Keratinocyte (primary cell): ENCODE measurements at regions not wholly inside any gene's neighbourhood (a gene's known extent, or its start where the extent isn't known, plus 50 kb on each side); places are given as distances from the start of the nearest gene placed in this dataset.

Experiments used
- DNase-seq: peaks from one replicate; pipeline ENCODE4 v3.0.0-alpha.2; 2011; ENCODE audit warnings: low read depth, missing footprints, low spot score
- FAIRE-seq: peaks from 2 replicates; lab custom pipeline; 2011; peaks lifted over from hg19 to GRCh38; lab: Jason Lieb, UNC
- H2AFZ ChIP-seq: 2 replicates; pipeline ENCODE4 v1.6.0; 2012; ENCODE audit warnings: low read length, control low read depth, inconsistent platforms; ENCODE audit not compliant: control insufficient read depth
- H3K27ac ChIP-seq: 2 replicates; pipeline ENCODE4 v1.5.1; 2011; ENCODE audit warnings: low read length; ENCODE audit not compliant: control insufficient read depth, insufficient read depth
- H3K27me3 ChIP-seq: 3 replicates; pipeline ENCODE4 v1.6.0; 2011; ENCODE audit warnings: low read length; ENCODE audit not compliant: control insufficient read depth, insufficient read depth; ENCODE audit errors: extremely low read depth
- H3K36me3 ChIP-seq, 2 experiments: 2 replicates in 1 of 2; 3 replicates in 1 of 2; pipeline ENCODE4 v1.5.1; 2011; ENCODE audit warnings: low read length in 2 of 2, mild to moderate bottlenecking in 1 of 2; ENCODE audit not compliant: control insufficient read depth in 2 of 2, insufficient read depth in 2 of 2; ENCODE audit errors: extremely low read depth in 1 of 2
- H3K4me1 ChIP-seq: 3 replicates; pipeline ENCODE4 v1.5.1; 2011; ENCODE audit warnings: low read length; ENCODE audit not compliant: control insufficient read depth, insufficient read depth; ENCODE audit errors: extremely low read depth
- H3K4me2 ChIP-seq: 3 replicates; pipeline ENCODE4 v1.6.0; 2011; ENCODE audit warnings: low read depth, low read length; ENCODE audit not compliant: control insufficient read depth, insufficient read depth; ENCODE audit errors: extremely low read depth
- H3K4me3 ChIP-seq, 3 experiments: fragments of 200-600 bp in 1 of 3; sonication (generic) in 1 of 3; 2 replicates in 2 of 3; 3 replicates in 1 of 3; pipeline ENCODE4 v1.5.1; 2011 to 2016; ENCODE audit warnings: low read length in 3 of 3, mild to moderate bottlenecking in 3 of 3, control low read depth in 2 of 3, inconsistent platforms in 1 of 3, low read depth in 1 of 3, mixed read lengths in 1 of 3, mixed run types in 1 of 3, moderate library complexity in 1 of 3; ENCODE audit not compliant: control insufficient read depth in 2 of 3, insufficient read depth in 2 of 3; ENCODE audit errors: extremely low read depth in 1 of 3
- H3K79me2 ChIP-seq: 2 replicates; pipeline ENCODE4 v1.6.0; 2012; ENCODE audit warnings: low read length; ENCODE audit not compliant: control insufficient read depth, insufficient read depth
- H3K9ac ChIP-seq: 3 replicates; pipeline ENCODE4 v1.6.0; 2011; ENCODE audit warnings: low read length; ENCODE audit not compliant: control insufficient read depth, insufficient read depth; ENCODE audit errors: extremely low read depth
- H3K9me1 ChIP-seq: 3 replicates; pipeline ENCODE4 v1.6.0; 2011; ENCODE audit warnings: low read length; ENCODE audit not compliant: control insufficient read depth, insufficient read depth; ENCODE audit errors: extremely low read depth
- H3K9me3 ChIP-seq: 2 replicates; pipeline ENCODE4 v1.5.1; 2012; ENCODE audit warnings: low read depth, low read length; ENCODE audit not compliant: control insufficient read depth
- H4K20me1 ChIP-seq: 3 replicates; pipeline ENCODE4 v1.6.0; 2011; ENCODE audit warnings: low read length; ENCODE audit not compliant: control insufficient read depth, insufficient read depth; ENCODE audit errors: extremely low read depth
- EZH2 ChIP-seq: IDR thresholded peaks from one replicate; pipeline ENCODE4 v1.6.1; 2012; ENCODE audit warnings: inconsistent platforms, mild to moderate bottlenecking, low read length, moderate library complexity
- dilution Hi-C: fragments of 300-500 bp; cut with MboI; formaldehyde crosslinking; loops from one replicate; pipeline ENCODE4 v1.7.0; 2020; ENCODE audit warnings: low sequenced_read_pairs; ENCODE audit not compliant: extremely low pct_ligation_motif_present
- TF ChIP-seq, protein P1 (sequence below), 3 experiments: IDR thresholded peaks in 1 of 3; conservative IDR thresholded peaks in 1 of 3; optimal IDR thresholded peaks in 1 of 3; 2 replicates in 2 of 3; 3 replicates in 1 of 3; pipeline versions ENCODE3 to v1.5.1; 2011; ENCODE audit warnings: low read length in 3 of 3, mild to moderate bottlenecking in 3 of 3, moderate library complexity in 2 of 3, control low read depth in 1 of 3, inconsistent platforms in 1 of 3; ENCODE audit not compliant: insufficient read depth in 2 of 3; ENCODE audit errors: extremely low read depth in 1 of 3

DNA sequence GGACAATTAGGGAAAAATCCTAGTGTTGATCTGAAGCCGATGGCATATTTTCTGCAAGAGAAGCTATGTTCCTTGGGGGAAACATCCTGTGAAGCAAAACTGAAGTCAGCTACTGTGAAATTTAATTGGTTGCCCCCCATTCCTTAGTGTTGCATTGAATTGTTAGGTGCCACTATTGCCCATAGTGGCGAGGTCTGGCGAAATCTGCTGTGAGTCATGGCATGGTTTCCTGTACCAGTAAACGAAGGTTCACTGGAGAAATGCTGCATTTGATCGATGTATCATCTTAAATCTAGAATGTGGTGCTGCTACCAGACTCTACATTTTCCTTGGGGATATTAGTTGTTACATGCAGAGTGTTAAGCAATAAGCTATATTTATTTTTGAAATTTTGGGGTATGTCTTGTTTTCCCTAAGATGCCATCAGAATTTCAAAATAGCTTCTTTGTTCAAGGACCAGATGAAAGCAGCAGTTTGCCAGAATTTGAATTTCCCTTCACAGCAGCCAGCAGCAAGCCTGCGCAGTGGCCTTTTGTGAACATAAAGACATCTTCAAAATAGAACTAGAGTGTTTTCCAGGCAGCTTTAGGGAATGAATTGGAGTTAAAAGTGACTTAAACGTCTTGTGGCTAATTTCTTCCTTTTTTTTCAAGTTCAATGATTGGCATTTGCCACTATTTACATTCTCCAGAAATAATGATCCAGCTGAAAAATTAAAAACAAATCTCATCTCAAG, 348.6 kb upstream of the COBL start:
- H3K4me2 ChIP-seq, result no peak overlapping the region
- no peak overlapping the region for H3K27ac ChIP-seq
- no peaks in the 10 kb centered on the region for H3K9me1 ChIP-seq
- H3K27me3 ChIP-seq, result no peaks in the 10 kb centered on the region
- no peaks in the 10 kb centered on the region for H4K20me1 ChIP-seq
- no peaks in the 10 kb centered on the region for H3K36me3 ChIP-seq
- H3K4me1 ChIP-seq, result no peaks in the 10 kb centered on the region
- H2AFZ ChIP-seq, result no peak overlapping the region
- no peaks in the 10 kb centered on the region for H3K9me3 ChIP-seq
- FAIRE-seq (no peak), DNase-seq (no peak)
- no peak overlapping the region for H3K4me3 ChIP-seq
- TF ChIP-seq, protein P1, sequence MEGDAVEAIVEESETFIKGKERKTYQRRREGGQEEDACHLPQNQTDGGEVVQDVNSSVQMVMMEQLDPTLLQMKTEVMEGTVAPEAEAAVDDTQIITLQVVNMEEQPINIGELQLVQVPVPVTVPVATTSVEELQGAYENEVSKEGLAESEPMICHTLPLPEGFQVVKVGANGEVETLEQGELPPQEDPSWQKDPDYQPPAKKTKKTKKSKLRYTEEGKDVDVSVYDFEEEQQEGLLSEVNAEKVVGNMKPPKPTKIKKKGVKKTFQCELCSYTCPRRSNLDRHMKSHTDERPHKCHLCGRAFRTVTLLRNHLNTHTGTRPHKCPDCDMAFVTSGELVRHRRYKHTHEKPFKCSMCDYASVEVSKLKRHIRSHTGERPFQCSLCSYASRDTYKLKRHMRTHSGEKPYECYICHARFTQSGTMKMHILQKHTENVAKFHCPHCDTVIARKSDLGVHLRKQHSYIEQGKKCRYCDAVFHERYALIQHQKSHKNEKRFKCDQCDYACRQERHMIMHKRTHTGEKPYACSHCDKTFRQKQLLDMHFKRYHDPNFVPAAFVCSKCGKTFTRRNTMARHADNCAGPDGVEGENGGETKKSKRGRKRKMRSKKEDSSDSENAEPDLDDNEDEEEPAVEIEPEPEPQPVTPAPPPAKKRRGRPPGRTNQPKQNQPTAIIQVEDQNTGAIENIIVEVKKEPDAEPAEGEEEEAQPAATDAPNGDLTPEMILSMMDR (optimal IDR thresholded peaks at IDR 0.05 in 1 of 3, IDR thresholded peaks at IDR 0.05 in 1 of 3, conservative IDR thresholded peaks at IDR 0.05 in 1 of 3; ENCODE audit: extremely low read depth in 1 of 3, insufficient read depth in 2 of 3, low read length in 3 of 3), result no peak
- TF ChIP-seq EZH2, result no peak
- dilution Hi-C loops, result no loop called here
- H3K79me2 ChIP-seq, result no peaks in the 10 kb centered on the region
- no peak overlapping the region for H3K9ac ChIP-seq

DNA sequence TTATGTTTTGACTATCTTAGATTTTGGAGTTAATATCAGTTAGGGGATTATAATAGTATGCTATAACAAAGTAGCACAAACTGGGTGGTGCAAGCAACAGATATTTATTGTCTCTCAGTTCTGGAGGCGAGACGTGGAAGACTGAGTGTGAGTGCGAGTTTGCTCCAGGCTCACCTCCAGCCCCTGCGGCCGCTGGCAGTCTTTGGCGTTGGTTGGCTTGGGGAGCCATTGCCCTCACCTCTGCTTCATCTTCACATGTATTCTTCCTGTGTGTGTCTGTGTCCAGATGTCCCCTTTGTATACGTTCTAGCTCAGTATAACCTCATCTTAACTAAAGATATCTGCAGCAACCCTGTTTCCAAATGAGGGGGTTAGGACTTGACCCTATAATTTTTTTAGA, 343.9 kb upstream of the COBL start:
- Histone ChIP-seq H3K36me3 (no peaks in the 10 kb centered on the region), H3K4me2 (no peak overlapping the region), H3K27ac (no peak overlapping the region), H3K9me3 (no peaks in the 10 kb centered on the region), H3K27me3 (no peaks in the 10 kb centered on the region), H3K9ac (no peak overlapping the region), H3K79me2 (no peaks in the 10 kb centered on the region), H3K9me1 (no peaks in the 10 kb centered on the region), H4K20me1 (no peaks in the 10 kb centered on the region), H3K4me3 (no peak overlapping the region), H2AFZ (no peak overlapping the region), H3K4me1 (no peaks in the 10 kb centered on the region)
- no peak for FAIRE-seq
- no peak for TF ChIP-seq EZH2
- TF ChIP-seq, protein P1 (optimal IDR thresholded peaks at IDR 0.05 in 1 of 3, IDR thresholded peaks at IDR 0.05 in 1 of 3, conservative IDR thresholded peaks at IDR 0.05 in 1 of 3; ENCODE audit: extremely low read depth in 1 of 3, insufficient read depth in 2 of 3, low read length in 3 of 3), result no peak
- dilution Hi-C loops, result no loop called here
- no peak for DNase-seq
